ENCODE measurements at regions not wholly inside any gene's neighbourhood (a gene's known extent, or its start where the extent isn't known, plus 50 kb on each side); places are given as distances from the start of the nearest gene placed in this dataset.

GRCh38 chr7:16172366-16172765 is 249.0 kb downstream of the CRPPA start:
- Histone ChIP-seq H3K4me1 (ENCODE audit: insufficient read depth) (no peaks in the 10 kb centered on the region), H3F3A (replicated peaks; ENCODE audit: low read depth) (no peaks in the 10 kb centered on the region), H4K20me1 (replicated peaks; ENCODE audit: insufficient read depth) (no peaks in the 10 kb centered on the region), H2AFZ (no peak overlapping the region), H3K36me3 (ENCODE audit: insufficient read depth) (no peaks in the 10 kb centered on the region), H3K27me3 (ENCODE audit: insufficient read depth) (no peaks in the 10 kb centered on the region), H3K9me2 (ENCODE audit: insufficient read depth) (no peaks in the 10 kb centered on the region), H3K79me2 (replicated peaks; ENCODE audit: insufficient read depth) (no peaks in the 10 kb centered on the region), H3K4me3 (no peak overlapping the region), H3K27ac (ENCODE audit: low read depth) (no peak overlapping the region), H3K4me2 (no peak overlapping the region)
- no peak for TF ChIP-seq EZH2 (IDR thresholded peaks at IDR 0.05; ENCODE audit: low read depth, unreplicated experiment)
- no peak for TF ChIP-seq POLR2AphosphoS5 (IDR thresholded peaks at IDR 0.05; ENCODE audit: low read depth)
- TF ChIP-seq CREB1 (CRISPR knock-in tag; IDR thresholded peaks at IDR 0.05; ENCODE audit: low read depth), result no peak
- TF ChIP-seq REST (IDR thresholded peaks at IDR 0.05; ENCODE audit: unreplicated experiment), result no peak
- TF ChIP-seq ETS1 (IDR thresholded peaks at IDR 0.05), result no peak
- no peak for TF ChIP-seq STAT1 (IDR thresholded peaks at IDR 0.05; ENCODE audit: unreplicated experiment)
- H3K36me3 Mint-ChIP-seq (ENCODE audit: low read depth), result peaks cover 6% of the 10 kb centered on the region; the same call in 2 of the 3 replicates
- no peak overlapping the region for H3K4me3 Mint-ChIP-seq
- DNase-seq (ENCODE audit: low spot score) (no peak), ATAC-seq (no peak)
- H3K27me3 Mint-ChIP-seq (ENCODE audit: insufficient read depth, low read depth, poor library complexity), result peaks cover 1% of the 10 kb centered on the region
- H3K27ac Mint-ChIP-seq, result no peak overlapping the region
- H3K9me3 Mint-ChIP-seq, result peaks cover 19% of the 10 kb centered on the region; the same call in 2 of the 3 replicates
- no peaks in the 10 kb centered on the region for H3K4me1 Mint-ChIP-seq

- Mint-ChIP-seq H3K4me1 (no peaks in the 10 kb centered on the region), H3K4me3 (no peak overlapping the region), H3K27me3 (ENCODE audit: insufficient read depth, low read depth, poor library complexity) (peaks cover 1% of the 10 kb centered on the region), H3K36me3 (ENCODE audit: low read depth) (peaks cover 6% of the 10 kb centered on the region; the same call in 2 of the 3 replicates), H3K27ac (no peak overlapping the region), H3K9me3 (peaks cover 19% of the 10 kb centered on the region; the same call in 2 of the 3 replicates)
- Histone ChIP-seq H3F3A (replicated peaks; ENCODE audit: low read depth) (no peaks in the 10 kb centered on the region), H4K20me1 (replicated peaks; ENCODE audit: insufficient read depth) (no peaks in the 10 kb centered on the region), H3K27ac (ENCODE audit: low read depth) (no peak overlapping the region), H3K79me2 (replicated peaks; ENCODE audit: insufficient read depth) (no peaks in the 10 kb centered on the region), H3K36me3 (ENCODE audit: insufficient read depth) (no peaks in the 10 kb centered on the region), H2AFZ (no peak overlapping the region), H3K9me2 (ENCODE audit: insufficient read depth) (no peaks in the 10 kb centered on the region), H3K4me3 (no peak overlapping the region), H3K27me3 (ENCODE audit: insufficient read depth) (no peaks in the 10 kb centered on the region), H3K4me2 (no peak overlapping the region), H3K4me1 (ENCODE audit: insufficient read depth) (no peaks in the 10 kb centered on the region)
- no peak for ATAC-seq
- DNase-seq (ENCODE audit: low spot score), result no peak
- TF ChIP-seq JUNB (IDR thresholded peaks at IDR 0.05; ENCODE audit: unreplicated experiment) (no peak), STAT1 (IDR thresholded peaks at IDR 0.05; ENCODE audit: unreplicated experiment) (no peak), ETS1 (IDR thresholded peaks at IDR 0.05) (no peak), EZH2phosphoT487 (IDR thresholded peaks at IDR 0.05; ENCODE audit: unreplicated experiment) (no peak), CTCF (conservative IDR thresholded peaks at IDR 0.05; ENCODE audit: low read depth in 2 of 2) (no peak)
Measured at GRCh38 chr7:16171928-16172327, 249.4 kb downstream of the CRPPA start.

Data from GM23338 (cell line).